ENCODE measurements at regions not wholly inside any gene's neighbourhood (a gene's known extent, or its start where the extent isn't known, plus 50 kb on each side); places are given as distances from the start of the nearest gene placed in this dataset.

GRCh38 chr3:107966276-107966675, 124.6 kb downstream of the CD47 start:
- no peaks in the 10 kb centered on the region for H3K27me3 ChIP-seq

GRCh38 chr3:107965136-107965655, 125.6 kb downstream of the CD47 start:
- in situ Hi-C loops (cut with MboI; ENCODE audit: low pct_ligation_motif_present in 1 of 4, low pct_unique_long_range_greater_than_20kb in 1 of 4, low sequenced_read_pairs in 3 of 4) (no loop called here), intact Hi-C loops (cut with DNase I; ENCODE audit: low total_unique reads) (no loop called here)
- H3K9me3 ChIP-seq = no peaks in the 10 kb centered on the region
- TF ChIP-seq EP300 (IDR thresholded peaks at IDR 0.05; ENCODE audit: low read depth) = no peak
- DNase-seq = no peak
- no peak overlapping the region for H3K27ac ChIP-seq
- peaks cover 0 to 8% (median 0%) of the 10 kb centered on the region in 4 donors for H3K4me1 ChIP-seq
- no peaks in the 10 kb centered on the region for H3K36me3 ChIP-seq
- 82 to 85% methylated on average over 2 to 5 of the region's 5 CpGs for WGBS, 2 donors (ENCODE audit: low coverage in 1 of 2)
- no peaks in the 10 kb centered on the region for H3K27me3 ChIP-seq
- no peak overlapping the region for H3K4me3 ChIP-seq

More at GRCh38 chr3:107966276-107966675, 124.6 kb downstream of the CD47 start:
- TF ChIP-seq POLR2AphosphoS5 (IDR thresholded peaks at IDR 0.05) = no peak
- TF ChIP-seq POLR2A (IDR thresholded peaks at IDR 0.05) = no peak
- no peak for TF ChIP-seq CTCF (IDR thresholded peaks at IDR 0.05)
- no peak for TF ChIP-seq EP300 (IDR thresholded peaks at IDR 0.05; ENCODE audit: low read depth)
- no peak for DNase-seq
- intact Hi-C loops (cut with DNase I; ENCODE audit: low total_unique reads) (no loop called here), in situ Hi-C loops (cut with MboI; ENCODE audit: low pct_ligation_motif_present in 1 of 4, low pct_unique_long_range_greater_than_20kb in 1 of 4, low sequenced_read_pairs in 3 of 4) (no loop called here)
- 84 to 96% methylated on average over 5 of the region's 5 CpGs for WGBS, 2 donors (ENCODE audit: low coverage in 1 of 2)
- Histone ChIP-seq H3K4me3 (no peak overlapping the region), H3K36me3 (no peaks in the 10 kb centered on the region), H3K4me1 (peaks cover 0 to 17% (median 3%) of the 10 kb centered on the region in 4 donors), H3K27ac (no peak overlapping the region), H3K9me3 (no peaks in the 10 kb centered on the region)

- WGBS, 2 donors (ENCODE audit: low coverage in 1 of 2) = 91 to 100% methylated on average over 1 of the region's 1 CpG
- Histone ChIP-seq H3K36me3 (no peaks in the 10 kb centered on the region), H3K4me1 (no peaks in the 10 kb centered on the region), H3K27me3 (no peaks in the 10 kb centered on the region), H3K9me3 (no peaks in the 10 kb centered on the region), H3K27ac (no peak overlapping the region), H3K4me3 (no peak overlapping the region)
- TF ChIP-seq CTCF (IDR thresholded peaks at IDR 0.05) (no peak), POLR2AphosphoS5 (IDR thresholded peaks at IDR 0.05) (no peak), POLR2A (IDR thresholded peaks at IDR 0.05) (no peak), EP300 (IDR thresholded peaks at IDR 0.05; ENCODE audit: low read depth) (no peak)
- in situ Hi-C loops (cut with MboI; ENCODE audit: low pct_ligation_motif_present in 1 of 4, low pct_unique_long_range_greater_than_20kb in 1 of 4, low sequenced_read_pairs in 3 of 4) (no loop called here), intact Hi-C loops (cut with DNase I; ENCODE audit: low total_unique reads) (no loop called here)
- no peak for DNase-seq
These were observed 127.2 kb downstream of the CD47 start for GRCh38 chr3:107963581-107963980.

- in situ Hi-C loops (cut with MboI; ENCODE audit: low pct_ligation_motif_present in 1 of 4, low pct_unique_long_range_greater_than_20kb in 1 of 4, low sequenced_read_pairs in 3 of 4) (no loop called here), intact Hi-C loops (cut with DNase I; ENCODE audit: low total_unique reads) (no loop called here)
- H3K27ac ChIP-seq = no peak overlapping the region
- H3K4me1 ChIP-seq = peaks cover 3 to 6% (median 4%) of the 10 kb centered on the region in 4 donors
- no peaks in the 10 kb centered on the region for H3K9me3 ChIP-seq
- DNase-seq = no peak
- TF ChIP-seq POLR2A (IDR thresholded peaks at IDR 0.05) = no peak
- no peak for TF ChIP-seq EP300 (IDR thresholded peaks at IDR 0.05; ENCODE audit: low read depth)
- TF ChIP-seq POLR2AphosphoS5 (IDR thresholded peaks at IDR 0.05) = no peak
- no peak for TF ChIP-seq CTCF (IDR thresholded peaks at IDR 0.05)
- no peaks in the 10 kb centered on the region for H3K27me3 ChIP-seq
- 64 to 71% methylated on average over 3 of the region's 3 CpGs for WGBS, 2 donors (ENCODE audit: low coverage in 1 of 2)
- no peaks in the 10 kb centered on the region for H3K36me3 ChIP-seq
- no peak overlapping the region for H3K4me3 ChIP-seq
These were observed 127.9 kb downstream of the CD47 start for GRCh38 chr3:107962946-107963345.

GRCh38 chr3:107962037-107962436, 128.8 kb downstream of the CD47 start:
- in situ Hi-C loops (cut with MboI; ENCODE audit: low pct_ligation_motif_present in 1 of 4, low pct_unique_long_range_greater_than_20kb in 1 of 4, low sequenced_read_pairs in 3 of 4) (no loop called here), intact Hi-C loops (cut with DNase I; ENCODE audit: low total_unique reads) (no loop called here)
- Histone ChIP-seq H3K4me1 (peaks cover 4 to 9% (median 6%) of the 10 kb centered on the region in 4 donors), H3K9me3 (no peaks in the 10 kb centered on the region), H3K27ac (no peak overlapping the region), H3K36me3 (no peaks in the 10 kb centered on the region), H3K4me3 (no peak overlapping the region), H3K27me3 (no peaks in the 10 kb centered on the region)
- TF ChIP-seq EP300 (IDR thresholded peaks at IDR 0.05; ENCODE audit: low read depth) (no peak), POLR2AphosphoS5 (IDR thresholded peaks at IDR 0.05) (no peak)
- 67 to 98% methylated on average over 1 to 4 of the region's 4 CpGs for WGBS, 2 donors (ENCODE audit: low coverage in 1 of 2)
- no peak for DNase-seq

Data from transverse colon (tissue), 4 donors.